CD14-positive monocyte (primary cell): ENCODE measurements at regions not wholly inside any gene's neighbourhood (a gene's known extent, or its start where the extent isn't known, plus 50 kb on each side); places are given as distances from the start of the nearest gene placed in this dataset.

Source experiments
- DNase-seq, 3 donors: peaks; one replicate each; pipeline ENCODE4 v3.0.0-alpha.2; 2011 to 2022
- H2AFZ ChIP-seq: 2 replicates; pipeline ENCODE4 v1.6.0; 2012; ENCODE audit warnings: mild to moderate bottlenecking, low read depth, low read length, inconsistent platforms; ENCODE audit not compliant: insufficient read depth, poor library complexity, severe bottlenecking
- H3K27ac ChIP-seq, 2 donors: 1 replicate in 1 of 2; 2 replicates in 1 of 2; pipeline ENCODE4 v1.5.1; 2012 to 2013; ENCODE audit warnings: low read length in 2 of 2, control low read depth in 1 of 2, inconsistent platforms in 1 of 2, low read depth in 1 of 2, mild to moderate bottlenecking in 1 of 2
- H3K27me3 ChIP-seq, 2 donors: one replicate each; pipeline versions ENCODE4 v1.6.0 to v1.6.1; 2011 to 2013; ENCODE audit warnings: low read length in 2 of 2; ENCODE audit not compliant: control insufficient read depth in 2 of 2, insufficient read depth in 2 of 2
- H3K36me3 ChIP-seq, 2 donors: replicated peaks in 1 of 2; 1 replicate in 1 of 2; 2 replicates in 1 of 2; pipeline versions ENCODE4 v1.5.1 to v1.6.1; 2012 to 2013; ENCODE audit warnings: low read length in 2 of 2, control low read depth in 1 of 2, inconsistent platforms in 1 of 2, mild to moderate bottlenecking in 1 of 2; ENCODE audit not compliant: insufficient read depth in 2 of 2, control insufficient read depth in 1 of 2
- H3K4me1 ChIP-seq, 2 donors: 1 replicate in 1 of 2; 2 replicates in 1 of 2; pipeline versions ENCODE4 v1.5.1 to v1.6.1; 2012 to 2013; ENCODE audit warnings: low read length in 2 of 2, control low read depth in 1 of 2, inconsistent platforms in 1 of 2, mild to moderate bottlenecking in 1 of 2, moderate library complexity in 1 of 2; ENCODE audit not compliant: insufficient read depth in 2 of 2, control insufficient read depth in 1 of 2
- H3K4me2 ChIP-seq: replicated peaks from 2 replicates; pipeline ENCODE3; 2012; ENCODE audit warnings: low read length, moderate library complexity, mild to moderate bottlenecking; ENCODE audit not compliant: poor library complexity, severe bottlenecking; ENCODE audit errors: extremely low read depth
- H3K4me3 ChIP-seq, 3 experiments: fragments of 200-600 bp in 1 of 3; sonication (generic) in 1 of 3; replicated peaks in 1 of 3; 1 replicate in 2 of 3; 2 replicates in 1 of 3; pipeline ENCODE4 v1.5.1; 2011 to 2013; ENCODE audit warnings: low read length in 3 of 3, mild to moderate bottlenecking in 3 of 3, control low read depth in 2 of 3, low read depth in 2 of 3, inconsistent platforms in 1 of 3, moderate library complexity in 1 of 3
- H3K79me2 ChIP-seq: 2 replicates; pipeline ENCODE4 v1.6.0; 2012; ENCODE audit warnings: mild to moderate bottlenecking, control low read depth, inconsistent platforms, low read length, moderate library complexity; ENCODE audit not compliant: insufficient read depth
- H3K9ac ChIP-seq: 2 replicates; pipeline ENCODE4 v1.6.0; 2017; ENCODE audit warnings: low read length, mild to moderate bottlenecking; ENCODE audit not compliant: insufficient read depth, poor library complexity, severe bottlenecking
- H3K9me3 ChIP-seq, 2 donors: replicated peaks in 1 of 2; 1 replicate in 1 of 2; 2 replicates in 1 of 2; pipeline versions ENCODE4 v1.5.1 to v1.6.1; 2012 to 2013; ENCODE audit warnings: low read length in 2 of 2, control low read depth in 1 of 2; ENCODE audit not compliant: control insufficient read depth in 1 of 2, insufficient read depth in 1 of 2
- H4K20me1 ChIP-seq: 2 replicates; pipeline ENCODE4 v1.6.0; 2012; ENCODE audit warnings: mild to moderate bottlenecking, low read length, control low read depth, moderate library complexity; ENCODE audit not compliant: insufficient read depth
- H3K27ac Mint-ChIP-seq, 7 donors: one replicate each; pipeline ENCODE4 v1.8.0; 2020; ENCODE audit warnings: mild to moderate bottlenecking in 7 of 7, mixed read lengths in 7 of 7, moderate library complexity in 6 of 7, inconsistent platforms in 2 of 7
- H3K27me3 Mint-ChIP-seq, 3 donors: one replicate each; pipeline ENCODE4 v1.8.0; 2021 to 2022; ENCODE audit warnings: low read depth in 3 of 3, mild to moderate bottlenecking in 3 of 3, mixed read lengths in 3 of 3, moderate library complexity in 3 of 3, inconsistent platforms in 1 of 3
- H3K36me3 Mint-ChIP-seq, 2 donors: one replicate each; pipeline ENCODE4 v1.8.0; 2020; ENCODE audit warnings: mixed read lengths in 2 of 2, inconsistent platforms in 1 of 2, mild to moderate bottlenecking in 1 of 2
- H3K4me1 Mint-ChIP-seq: one replicate; pipeline ENCODE4 v1.8.0; 2020; ENCODE audit warnings: mild to moderate bottlenecking, mixed read lengths
- H3K4me3 Mint-ChIP-seq, 2 donors: one replicate each; pipeline ENCODE4 v1.8.0; 2020; ENCODE audit warnings: mild to moderate bottlenecking in 2 of 2, mixed read lengths in 2 of 2, moderate library complexity in 1 of 2
- H3K9me3 Mint-ChIP-seq, 7 donors: one replicate each; pipeline ENCODE4 v1.8.0; 2020 to 2022; ENCODE audit warnings: mixed read lengths in 7 of 7, mild to moderate bottlenecking in 6 of 7, moderate library complexity in 6 of 7, inconsistent platforms in 2 of 7
- CTCF ChIP-seq: fragments of 200-600 bp; IDR thresholded peaks from one replicate; pipeline ENCODE4 v1.8.0; 2022; ENCODE audit warnings: antibody characterized with exemption, mild to moderate bottlenecking
- WGBS: methylation state at CpG from one replicate; pipeline ENCODE4 v1.1.5; 2013; ENCODE audit warnings: missing lambda C conversion rate; ENCODE audit not compliant: insufficient coverage; 5-methylcytosine and 5-hydroxymethylcytosine counted together
- intact Hi-C, 2 donors: fragments of 100-400 bp; cut with micrococcal nuclease; formaldehyde crosslinking; loops; one replicate each; pipeline versions ENCODE4 v1.15.0 to v1.15.1; 2023

- no peak overlapping the region for H3K4me3 ChIP-seq
- no peak for TF ChIP-seq CTCF
- H3K4me1 Mint-ChIP-seq = no peaks in the 10 kb centered on the region
- no peaks in the 10 kb centered on the region for H3K27me3 Mint-ChIP-seq
- H3K9me3 ChIP-seq = peaks cover 0 to 6% of the 10 kb centered on the region in 2 donors
- H3K27ac Mint-ChIP-seq = no peak overlapping the region
- no peak overlapping the region for H2AFZ ChIP-seq
- no peak for DNase-seq
- no peak overlapping the region for H3K4me2 ChIP-seq
- H3K9me3 Mint-ChIP-seq = peaks cover 5 to 9% (median 5%) of the 10 kb centered on the region in 7 donors
- intact Hi-C loops = no loop called here
- H3K36me3 ChIP-seq = no peaks in the 10 kb centered on the region
- H3K4me1 ChIP-seq = no peaks in the 10 kb centered on the region
- no peak overlapping the region for H3K4me3 Mint-ChIP-seq
- H3K27ac ChIP-seq = no peak overlapping the region
- H3K27me3 ChIP-seq = no peaks in the 10 kb centered on the region
- H3K36me3 Mint-ChIP-seq = no peaks in the 10 kb centered on the region
- H3K79me2 ChIP-seq = no peaks in the 10 kb centered on the region
- H3K9ac ChIP-seq = no peak overlapping the region
- no peaks in the 10 kb centered on the region for H4K20me1 ChIP-seq
Observed at GRCh38 chr10:64234489-64234888, 713.3 kb downstream of the REEP3 start.

DNA sequence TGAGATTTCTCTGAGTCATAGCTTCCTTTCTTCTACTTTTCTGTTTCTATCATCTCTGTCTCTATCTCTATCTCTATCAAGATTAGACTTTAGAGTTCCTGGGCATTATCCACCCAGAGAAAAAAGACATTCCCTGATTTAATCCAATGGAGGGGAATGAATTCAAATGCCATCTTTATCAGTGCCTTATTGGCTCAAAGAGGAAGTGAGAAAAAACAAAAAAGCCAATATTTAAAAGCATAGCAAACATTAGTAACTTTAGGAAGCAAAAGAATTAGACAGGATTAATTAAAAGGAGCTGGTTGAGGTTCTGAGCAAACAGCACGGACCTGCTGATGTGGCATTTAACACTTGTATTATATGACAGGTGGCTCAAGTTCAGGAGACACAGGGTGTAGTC, 736.5 kb downstream of the REEP3 start:
- no peak overlapping the region for H3K27ac Mint-ChIP-seq
- peaks cover 0 to 2% (median 0%) of the 10 kb centered on the region in 3 donors for H3K27me3 Mint-ChIP-seq
- no peaks in the 10 kb centered on the region for H4K20me1 ChIP-seq
- no peaks in the 10 kb centered on the region for H3K9me3 ChIP-seq
- no peaks in the 10 kb centered on the region for H3K36me3 ChIP-seq
- H3K9ac ChIP-seq = no peak overlapping the region
- H3K4me2 ChIP-seq = no peak overlapping the region
- H3K79me2 ChIP-seq = no peaks in the 10 kb centered on the region
- TF ChIP-seq CTCF = no peak
- H3K9me3 Mint-ChIP-seq = peaks cover 0 to 2% (median 0%) of the 10 kb centered on the region in 7 donors
- no peaks in the 10 kb centered on the region for H3K27me3 ChIP-seq
- H3K4me1 Mint-ChIP-seq = no peaks in the 10 kb centered on the region
- 100% methylated on average over 1 of the region's 1 CpG for WGBS
- no peaks in the 10 kb centered on the region for H3K36me3 Mint-ChIP-seq
- H3K4me3 ChIP-seq = no peak overlapping the region
- H3K4me1 ChIP-seq = no peaks in the 10 kb centered on the region
- intact Hi-C loops = no loop called here
- H3K27ac ChIP-seq = no peak overlapping the region
- DNase-seq = no peak
- no peak overlapping the region for H2AFZ ChIP-seq
- H3K4me3 Mint-ChIP-seq = no peak overlapping the region
